Stimulated activated CD4-positive, alpha-beta T cell treated with anti-CD3 and anti-CD28 coated beads, Interleukin-15, amount 100 ng/mL, for 24 hours (primary cell): ENCODE measurements at regions not wholly inside any gene's neighbourhood (a gene's known extent, or its start where the extent isn't known, plus 50 kb on each side); places are given as distances from the start of the nearest gene placed in this dataset.
"Not testable (repeated sequence)": the region's sequence is repeated elsewhere in the genome, so short reads cannot be mapped to it uniquely, and the experiment has no call there.

ENCODE experiments used
- DNase-seq: peaks from one replicate; pipeline ENCODE4 v3.0.0-alpha.2; 2020

GRCh38 chr4:127214016-127214415 is 418.7 kb upstream of the INTU start:
- no peak for DNase-seq

- no peak for DNase-seq
Observed at GRCh38 chr4:127214931-127215330, 417.8 kb upstream of the INTU start.

- DNase-seq: no peak
Observed at GRCh38 chr4:127217586-127218229, 415.0 kb upstream of the INTU start.

DNA sequence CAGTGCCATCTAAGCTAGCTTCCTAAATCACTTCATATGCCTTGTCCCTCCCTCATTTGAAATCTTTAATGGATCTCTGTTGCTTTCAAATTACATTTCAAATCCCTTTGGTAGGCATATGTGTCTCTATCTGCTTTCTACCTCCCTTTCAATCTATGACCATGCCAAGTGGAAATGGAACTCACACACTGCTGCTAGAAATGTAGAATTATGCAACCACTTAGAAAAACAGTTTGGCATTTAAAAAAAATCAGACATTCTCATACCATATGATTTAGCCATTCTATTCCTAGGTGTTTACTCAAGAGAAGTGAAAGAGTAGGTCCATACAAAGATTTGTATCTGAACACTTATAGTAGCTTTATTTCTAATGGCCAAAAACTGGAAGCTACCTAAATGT is 413.5 kb upstream of the INTU start:
- no peak for DNase-seq

DNA sequence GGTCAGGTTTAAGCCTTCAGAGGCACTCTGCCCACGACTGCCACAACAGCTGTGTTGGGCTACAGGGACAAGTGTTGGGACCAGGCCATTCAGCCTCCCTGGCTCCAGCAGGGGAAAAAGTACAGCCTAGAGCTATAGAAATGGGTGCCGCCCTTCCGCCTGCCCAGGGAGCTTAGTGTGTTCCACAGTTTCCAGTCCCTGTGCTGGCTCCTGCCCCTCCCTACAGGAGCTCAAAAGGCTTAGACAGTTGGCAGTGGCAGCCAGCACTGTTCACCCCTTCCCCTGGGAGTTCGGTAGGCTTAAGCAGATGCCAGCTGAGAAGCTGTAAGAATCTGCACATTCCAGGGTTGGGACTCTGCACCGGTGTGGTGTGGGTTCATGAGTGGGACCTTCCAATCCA is 408.2 kb upstream of the INTU start:
- no peak for DNase-seq

DNA sequence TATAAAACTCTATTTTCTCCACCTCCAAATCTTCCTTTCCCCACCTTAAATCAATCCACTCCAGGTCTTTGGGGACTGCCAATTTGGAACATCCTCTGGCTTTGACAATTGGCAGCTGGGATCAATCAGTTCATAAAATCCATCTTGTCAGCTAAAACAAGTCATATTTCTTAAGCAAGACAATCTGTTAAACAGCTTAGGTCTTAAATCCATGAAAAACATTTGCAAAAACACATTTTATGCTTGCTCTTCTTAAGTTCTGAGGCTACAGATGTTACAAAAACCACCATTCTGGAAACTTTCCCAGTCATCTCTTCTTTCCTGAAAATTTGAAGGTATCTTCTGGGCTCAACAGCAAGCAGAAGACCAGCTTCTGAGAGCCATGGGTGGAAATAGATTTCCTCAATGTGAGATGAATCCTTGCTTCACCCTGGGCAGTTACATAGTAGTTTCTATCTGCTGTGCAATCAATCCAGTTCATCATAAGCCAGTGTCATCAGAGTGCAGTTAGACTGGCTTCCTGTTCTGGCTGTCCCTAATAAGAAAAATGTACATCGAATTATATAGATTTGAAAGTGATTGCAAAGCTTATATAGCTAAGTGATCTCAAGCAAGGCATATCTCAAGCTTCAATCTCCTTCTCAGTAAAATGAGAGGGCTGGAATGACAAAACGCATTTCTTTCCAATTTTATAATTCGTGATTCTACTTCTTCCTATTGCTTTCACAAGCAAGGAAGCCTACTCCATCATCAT is 402.7 kb upstream of the INTU start:
- DNase-seq: no peak

- no peak for DNase-seq
Observed at GRCh38 chr4:127236889-127237288, 395.9 kb upstream of the INTU start.

GRCh38 chr4:127237581-127237980 is 395.2 kb upstream of the INTU start:
- DNase-seq: no peak

DNA sequence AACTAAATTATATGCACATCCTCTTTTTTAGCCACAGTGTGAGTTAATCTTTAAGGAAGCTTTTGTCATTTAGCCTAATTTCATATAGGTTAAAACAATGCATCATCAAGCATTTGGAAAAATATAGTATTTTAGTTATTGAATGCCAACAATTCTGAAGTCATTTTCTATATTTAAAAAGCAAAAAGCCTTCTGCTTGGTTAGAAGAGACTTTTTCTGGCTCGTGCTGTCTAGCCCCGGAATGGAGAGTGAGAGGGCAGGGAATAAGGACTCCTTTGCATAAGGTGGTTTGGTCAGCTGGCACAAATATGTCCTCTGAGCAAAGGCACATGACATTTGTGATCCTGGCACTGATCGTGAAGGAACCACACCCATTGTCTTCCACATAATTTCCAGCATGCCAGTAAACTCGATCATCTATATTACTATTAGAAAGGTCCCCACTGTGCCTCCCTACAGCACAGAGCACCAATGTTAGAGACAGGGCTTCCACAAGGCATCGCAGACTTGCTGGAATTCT is 393.7 kb upstream of the INTU start:
- DNase-seq: no peak

DNA sequence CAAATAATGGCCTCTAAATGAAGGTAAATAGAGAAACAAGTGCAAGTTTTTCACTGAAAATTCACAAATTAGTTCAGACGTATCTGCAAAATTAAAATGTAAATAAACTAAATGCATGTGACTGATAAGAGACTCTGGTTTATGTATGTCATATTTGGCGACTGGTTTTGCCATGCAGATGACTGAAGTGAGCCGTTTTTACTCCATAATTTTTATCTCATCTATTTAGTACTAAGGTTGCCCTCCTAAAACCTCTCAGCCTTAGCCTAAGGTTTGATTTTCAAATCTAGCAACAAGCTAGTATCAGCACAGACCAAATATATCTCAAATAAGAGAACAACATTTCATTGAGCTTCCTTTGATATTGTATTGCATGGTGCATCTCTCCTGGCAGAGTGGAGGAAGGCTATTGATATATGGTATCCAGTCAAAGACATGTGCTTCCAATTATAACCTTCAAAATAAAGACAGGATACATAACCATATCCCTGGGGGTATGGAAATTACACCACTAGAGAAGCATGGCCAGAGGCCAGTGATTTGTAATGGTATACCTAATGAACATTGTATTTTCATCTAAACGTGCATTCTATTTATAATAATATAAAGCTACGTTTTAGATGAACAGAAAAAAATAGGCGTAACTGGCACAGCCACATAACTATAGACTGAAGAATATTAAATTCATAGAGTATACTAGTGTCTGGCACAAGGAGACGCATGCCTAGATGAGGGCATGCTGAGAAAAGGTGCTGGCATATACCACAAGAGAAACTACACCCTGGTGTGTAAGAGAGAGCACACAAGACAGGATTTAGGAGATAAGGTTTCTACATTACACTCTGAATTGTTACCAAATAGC is 392.6 kb upstream of the INTU start:
- DNase-seq: no peak

DNA sequence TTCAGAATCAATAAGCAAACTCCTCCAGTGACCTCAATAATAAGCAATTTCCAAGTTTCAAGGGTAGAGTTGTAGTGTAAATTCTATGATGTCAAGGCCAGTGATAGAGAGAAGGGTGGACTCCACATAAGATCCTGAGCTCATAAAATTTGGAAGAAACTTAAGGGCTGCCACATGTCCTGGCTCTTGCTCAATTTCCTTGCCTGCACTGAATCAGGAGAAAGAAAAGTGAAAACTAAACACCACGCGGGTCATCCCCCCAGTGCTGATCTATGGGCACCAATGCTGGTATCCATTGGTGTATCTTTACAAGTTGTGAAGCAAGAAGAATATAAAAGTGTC is 392.0 kb upstream of the INTU start:
- DNase-seq: no peak

DNA sequence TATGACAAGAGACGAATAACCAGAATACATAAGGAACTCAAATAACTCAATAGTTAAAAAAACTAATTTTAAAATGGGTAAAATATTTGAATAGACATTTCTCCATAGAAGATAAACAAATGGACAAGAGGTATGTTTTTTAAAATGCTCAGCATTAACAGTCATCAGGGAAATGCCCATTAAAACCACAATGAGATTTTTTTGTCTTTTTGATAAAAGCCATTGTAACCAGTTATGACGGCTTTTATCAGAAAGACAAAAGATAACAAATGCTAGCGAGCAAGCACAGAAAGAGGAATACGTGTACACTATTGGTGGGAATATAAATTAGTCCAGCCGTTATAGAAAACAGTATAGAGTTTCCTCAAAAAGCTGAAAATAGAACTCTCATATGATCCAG is 388.2 kb upstream of the INTU start:
- DNase-seq: no peak

- no peak for DNase-seq
Observed at GRCh38 chr4:127246963-127247952, 385.5 kb upstream of the INTU start.

DNA sequence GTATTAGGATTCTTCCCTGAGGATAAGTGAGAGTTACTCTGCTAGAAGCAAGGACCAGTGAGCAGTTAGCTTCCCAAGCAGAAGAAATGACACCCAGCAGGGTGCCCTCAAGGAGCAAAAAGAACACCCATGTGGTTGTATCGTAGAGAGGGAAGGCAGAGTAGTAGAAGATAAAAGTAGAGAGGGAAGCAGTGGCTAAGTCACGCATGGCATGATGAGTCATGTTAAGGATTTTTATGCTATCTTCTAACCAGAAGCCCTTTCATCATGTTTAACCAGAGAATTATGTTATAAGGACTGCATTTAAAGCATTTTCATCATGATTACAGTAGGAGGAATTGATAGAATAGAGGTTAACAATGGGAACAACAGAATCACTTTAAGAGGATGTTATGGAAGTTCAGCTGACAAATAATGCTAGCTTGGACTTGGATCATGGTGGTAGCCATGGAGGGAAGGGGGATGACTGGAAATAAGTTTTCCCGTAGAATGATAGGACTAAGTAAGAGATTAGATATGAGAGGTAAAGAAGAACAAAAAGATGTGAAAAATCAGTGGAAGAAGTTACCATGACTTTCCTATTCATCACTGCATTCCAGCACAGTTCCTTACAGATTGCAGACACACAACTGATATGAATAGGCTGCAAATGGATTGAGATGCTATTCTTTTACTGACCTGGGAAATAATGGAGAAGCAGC is 383.5 kb upstream of the INTU start:
- DNase-seq: no peak

- DNase-seq: no peak
Observed at GRCh38 chr4:127249767-127250108, 383.0 kb upstream of the INTU start.

DNA sequence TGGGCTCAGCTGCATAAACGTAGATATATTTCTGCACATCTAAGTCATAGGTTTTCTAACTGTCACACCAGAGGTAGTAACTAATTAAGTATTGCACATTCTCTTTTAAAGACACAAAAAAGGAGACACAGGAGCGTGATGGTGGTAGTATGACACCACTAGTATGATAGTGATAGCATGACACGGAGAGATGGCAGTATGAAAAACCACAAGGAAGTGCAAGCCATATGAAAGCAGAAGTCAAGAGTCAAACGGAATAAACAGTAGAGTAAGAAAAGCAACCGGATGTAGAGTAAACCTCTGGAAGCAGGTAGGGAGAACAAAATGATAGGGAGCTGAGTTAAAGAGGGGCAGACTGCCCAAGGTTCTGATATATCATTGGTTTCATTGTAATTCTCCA is 382.2 kb upstream of the INTU start:
- DNase-seq: no peak

- DNase-seq: no peak
Observed at GRCh38 chr4:127251423-127251822, 381.3 kb upstream of the INTU start.

DNA sequence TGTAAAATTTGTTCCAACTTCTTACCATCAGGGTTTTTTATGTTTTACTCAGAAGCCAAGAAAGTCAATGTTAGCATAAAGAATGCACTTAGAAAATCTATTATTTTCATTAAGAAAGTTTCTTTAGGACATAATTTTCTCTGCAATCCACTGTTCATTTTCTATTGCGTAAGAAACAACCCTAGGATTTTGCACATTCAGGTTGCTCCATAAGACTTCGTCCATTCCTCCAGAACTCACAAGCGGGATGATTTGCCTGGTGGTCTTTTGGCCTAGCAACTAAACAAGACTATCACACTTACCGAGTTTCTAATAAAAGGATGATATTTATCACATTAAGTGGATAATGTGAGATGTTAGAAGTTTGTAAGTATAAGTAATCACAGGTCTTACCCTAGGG is 376.3 kb upstream of the INTU start:
- no peak for DNase-seq

DNA sequence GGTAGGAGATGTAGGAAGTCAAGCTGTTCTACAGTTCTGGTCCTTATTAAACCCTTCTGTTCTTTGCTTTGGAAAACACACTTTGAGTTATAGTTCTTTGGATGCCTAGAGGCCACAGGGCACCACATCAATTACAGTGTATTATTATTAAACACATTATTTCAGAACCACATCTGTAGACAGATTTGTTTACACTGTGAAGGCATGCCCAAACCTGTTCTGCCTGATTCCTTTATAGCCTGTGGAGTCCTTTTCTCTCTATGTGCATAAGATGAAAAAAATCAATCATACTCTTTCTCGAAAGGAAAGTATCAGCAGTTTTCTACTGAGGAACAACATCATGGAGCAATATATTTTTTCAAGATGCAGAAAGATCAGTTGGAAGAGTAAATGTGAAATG is 371.3 kb upstream of the INTU start:
- DNase-seq: no peak

- DNase-seq: no peak
Observed at GRCh38 chr4:127268367-127268766, 364.4 kb upstream of the INTU start.

DNA sequence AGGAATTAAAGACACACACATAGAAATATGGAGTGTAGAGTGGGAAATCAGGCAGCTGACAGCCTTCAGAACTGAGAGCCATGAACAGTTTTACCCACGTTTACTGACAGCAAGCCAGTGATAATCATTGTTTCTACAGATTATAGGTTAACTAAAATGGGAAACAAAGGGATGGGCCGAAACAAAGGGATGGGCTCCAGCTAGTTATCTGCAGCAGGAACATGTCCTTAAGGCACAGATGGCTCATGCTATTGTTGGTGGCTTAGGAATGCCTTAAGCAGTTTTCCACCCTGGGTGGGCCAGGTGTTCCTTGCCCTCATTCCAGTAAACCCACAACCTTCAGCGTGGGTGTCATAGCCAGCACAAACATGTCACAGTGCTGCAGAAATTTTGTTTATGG is 355.7 kb upstream of the INTU start:
- DNase-seq: not testable (repeated sequence)

- no peak for DNase-seq
Observed at GRCh38 chr4:127284236-127284635, 348.5 kb upstream of the INTU start.
